Liver (tissue), 8 donors: ENCODE measurements at regions not wholly inside any gene's neighbourhood (a gene's known extent, or its start where the extent isn't known, plus 50 kb on each side); places are given as distances from the start of the nearest gene placed in this dataset.

ENCODE experiments used
- DNase-seq: peaks from one replicate; pipeline ENCODE4 v3.0.0-alpha.2; 2017; ENCODE audit warnings: low spot score
- H3K27ac ChIP-seq, 2 donors: one replicate each; pipeline ENCODE4 v1.7.0; 2013; ENCODE audit warnings: inconsistent platforms in 2 of 2, low read length in 2 of 2, control low read depth in 1 of 2, low read depth in 1 of 2, mild to moderate bottlenecking in 1 of 2
- H3K27me3 ChIP-seq, 4 donors: one replicate each; pipeline versions ENCODE4 v1.6.1 to v1.7.0; 2013; ENCODE audit warnings: low read length in 3 of 4, inconsistent platforms in 1 of 4, mild to moderate bottlenecking in 1 of 4, moderate library complexity in 1 of 4; ENCODE audit not compliant: control insufficient read depth in 4 of 4, insufficient read depth in 4 of 4
- H3K36me3 ChIP-seq, 4 donors: one replicate each; pipeline versions ENCODE4 v1.6.1 to v1.7.0; 2013; ENCODE audit warnings: low read length in 3 of 4, mild to moderate bottlenecking in 3 of 4, low read depth in 1 of 4, moderate library complexity in 1 of 4; ENCODE audit not compliant: control insufficient read depth in 4 of 4, insufficient read depth in 3 of 4
- H3K4me1 ChIP-seq, 4 donors: one replicate each; pipeline versions ENCODE4 v1.6.1 to v1.7.0; 2013; ENCODE audit warnings: low read length in 3 of 4, mild to moderate bottlenecking in 3 of 4, moderate library complexity in 1 of 4; ENCODE audit not compliant: control insufficient read depth in 4 of 4, insufficient read depth in 4 of 4
- H3K4me3 ChIP-seq, 3 donors: one replicate each; pipeline versions ENCODE4 v1.6.1 to v1.7.0; 2013; ENCODE audit warnings: low read length in 3 of 3, control low read depth in 1 of 3, low read depth in 1 of 3, mild to moderate bottlenecking in 1 of 3
- H3K9ac ChIP-seq, 2 donors: one replicate each; pipeline ENCODE4 v1.7.0; 2013; ENCODE audit warnings: low read length in 2 of 2, mild to moderate bottlenecking in 2 of 2, moderate library complexity in 2 of 2, control low read depth in 1 of 2, low read depth in 1 of 2
- H3K9me3 ChIP-seq, 4 donors: one replicate each; pipeline versions ENCODE4 v1.6.1 to v1.7.0; 2013; ENCODE audit warnings: low read length in 3 of 4; ENCODE audit not compliant: control insufficient read depth in 4 of 4
- EGR1 ChIP-seq, 2 donors: IDR thresholded peaks; 2 replicates each; pipeline ENCODE4 v1.6.1; 2016 to 2018; ENCODE audit warnings: antibody characterized with exemption in 2 of 2, low read depth in 2 of 2
- FOXA1 ChIP-seq: IDR thresholded peaks from 2 replicates; pipeline ENCODE4 v1.6.1; 2016; ENCODE audit warnings: antibody characterized with exemption
- FOXA2 ChIP-seq: IDR thresholded peaks from 2 replicates; pipeline ENCODE4 v1.6.1; 2016; ENCODE audit warnings: antibody characterized with exemption
- GABPA ChIP-seq, 2 donors: IDR thresholded peaks in 1 of 2; conservative IDR thresholded peaks in 1 of 2; 2 replicates each; pipeline ENCODE4 v1.6.1; 2016; ENCODE audit warnings: antibody characterized with exemption in 2 of 2, mild to moderate bottlenecking in 1 of 2, moderate library complexity in 1 of 2
- HNF4A ChIP-seq, 2 donors: conservative IDR thresholded peaks; 2 replicates each; pipeline ENCODE4 v1.6.1; 2016; ENCODE audit warnings: antibody characterized with exemption in 2 of 2, mild to moderate bottlenecking in 2 of 2
- HNF4G ChIP-seq: IDR thresholded peaks from 2 replicates; pipeline ENCODE4 v1.6.1; 2016; ENCODE audit warnings: antibody characterized with exemption
- JUND ChIP-seq, 2 donors: IDR thresholded peaks; 2 replicates each; pipeline ENCODE4 v1.6.1; 2016; ENCODE audit warnings: antibody characterized with exemption in 2 of 2
- NR2F2 ChIP-seq: IDR thresholded peaks from 2 replicates; pipeline ENCODE4 v1.6.1; 2016; ENCODE audit warnings: antibody characterized with exemption
- RAD21 ChIP-seq, 2 donors: IDR thresholded peaks; 2 replicates each; pipeline ENCODE4 v1.6.1; 2016; ENCODE audit warnings: antibody characterized with exemption in 2 of 2, mild to moderate bottlenecking in 2 of 2
- RXRA ChIP-seq, 2 donors: IDR thresholded peaks; 2 replicates each; pipeline ENCODE4 v1.6.1; 2017 to 2018; ENCODE audit warnings: antibody characterized with exemption in 2 of 2, mild to moderate bottlenecking in 1 of 2
- SP1 ChIP-seq: IDR thresholded peaks from 2 replicates; pipeline ENCODE4 v1.6.1; 2018; ENCODE audit warnings: antibody characterized with exemption, mild to moderate bottlenecking
- TAF1 ChIP-seq: conservative IDR thresholded peaks from 2 replicates; pipeline ENCODE4 v1.6.1; 2016; ENCODE audit warnings: antibody characterized with exemption, mild to moderate bottlenecking
- WGBS: extraction: QIAGEN DNeasy Blood & Tissue Kit; methylation state at CpG from one replicate; pipeline ENCODE4 v1.1.7; 2013; 5-methylcytosine and 5-hydroxymethylcytosine counted together
- TF ChIP-seq, protein P1 (sequence below): fragments of 150-350 bp; IDR thresholded peaks from 2 replicates; pipeline ENCODE4 v1.5.1; 2017; ENCODE audit warnings: improper control_type of control experiment, low read depth, low read length; ENCODE audit not compliant: missing input control
- TF ChIP-seq, protein P2 (sequence below): IDR thresholded peaks from 2 replicates; pipeline ENCODE4 v1.6.1; 2016; ENCODE audit warnings: antibody characterized with exemption
- TF ChIP-seq, protein P3 (sequence below): IDR thresholded peaks from 2 replicates; pipeline ENCODE4 v1.6.1; 2016; ENCODE audit warnings: antibody characterized with exemption, mild to moderate bottlenecking
- donor health status: healthy.
- donor health status: healthy.
- donor health status: healthy.
- donor health status: healthy.
- donor health status: healthy.

DNA sequence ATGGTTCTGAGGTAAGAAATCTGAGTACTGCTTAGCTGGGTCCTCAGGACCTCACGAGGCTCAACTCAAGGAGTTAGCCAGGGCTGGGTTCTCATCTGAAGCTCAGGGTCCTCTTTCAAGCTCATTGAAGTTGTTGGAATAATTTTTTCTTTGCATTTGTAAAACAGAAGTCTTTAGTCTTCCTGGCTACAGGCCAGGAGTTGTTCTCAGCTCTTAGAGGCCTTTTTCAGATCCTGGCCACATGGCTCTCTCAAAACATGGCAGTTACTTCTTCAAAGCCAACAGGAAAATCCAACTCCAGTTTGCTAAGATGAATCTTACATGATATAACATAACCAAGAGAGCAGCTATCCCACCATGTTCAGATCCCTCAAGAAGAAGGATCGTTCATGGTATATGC lies 92.3 kb upstream of the CHODL start:
- H3K9ac ChIP-seq, result no peak overlapping the region
- WGBS, result 59% methylated on average over 2 of the region's 2 CpGs
- H3K9me3 ChIP-seq, result no peaks in the 10 kb centered on the region
- H3K36me3 ChIP-seq, result no peaks in the 10 kb centered on the region
- H3K4me1 ChIP-seq, result no peaks in the 10 kb centered on the region
- no peak overlapping the region for H3K27ac ChIP-seq
- no peak for TF ChIP-seq HNF4A (conservative IDR thresholded peaks at IDR 0.05)
- no peak for DNase-seq
- no peaks in the 10 kb centered on the region for H3K27me3 ChIP-seq
- no peak overlapping the region for H3K4me3 ChIP-seq

DNA sequence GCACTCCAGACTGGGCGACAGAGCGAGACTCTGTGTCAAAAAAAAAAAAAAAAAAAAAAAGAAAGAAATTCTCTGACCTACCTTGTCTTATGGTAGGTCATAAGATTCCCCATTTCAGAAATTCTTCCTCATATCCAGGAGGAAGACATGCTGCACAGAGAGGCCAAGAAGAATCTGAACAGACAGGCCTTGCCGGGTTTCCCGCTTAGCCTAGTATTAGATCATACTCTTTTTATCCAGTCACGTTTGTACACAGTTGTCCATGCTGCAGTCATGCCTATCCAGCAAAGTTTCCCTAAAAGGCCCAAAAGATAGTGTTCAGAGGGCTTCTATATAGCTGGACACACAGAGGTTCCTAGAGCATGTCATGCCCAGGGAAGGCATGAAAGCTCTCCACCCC lies 93.6 kb upstream of the CHODL start:
- TF ChIP-seq, protein P1, sequence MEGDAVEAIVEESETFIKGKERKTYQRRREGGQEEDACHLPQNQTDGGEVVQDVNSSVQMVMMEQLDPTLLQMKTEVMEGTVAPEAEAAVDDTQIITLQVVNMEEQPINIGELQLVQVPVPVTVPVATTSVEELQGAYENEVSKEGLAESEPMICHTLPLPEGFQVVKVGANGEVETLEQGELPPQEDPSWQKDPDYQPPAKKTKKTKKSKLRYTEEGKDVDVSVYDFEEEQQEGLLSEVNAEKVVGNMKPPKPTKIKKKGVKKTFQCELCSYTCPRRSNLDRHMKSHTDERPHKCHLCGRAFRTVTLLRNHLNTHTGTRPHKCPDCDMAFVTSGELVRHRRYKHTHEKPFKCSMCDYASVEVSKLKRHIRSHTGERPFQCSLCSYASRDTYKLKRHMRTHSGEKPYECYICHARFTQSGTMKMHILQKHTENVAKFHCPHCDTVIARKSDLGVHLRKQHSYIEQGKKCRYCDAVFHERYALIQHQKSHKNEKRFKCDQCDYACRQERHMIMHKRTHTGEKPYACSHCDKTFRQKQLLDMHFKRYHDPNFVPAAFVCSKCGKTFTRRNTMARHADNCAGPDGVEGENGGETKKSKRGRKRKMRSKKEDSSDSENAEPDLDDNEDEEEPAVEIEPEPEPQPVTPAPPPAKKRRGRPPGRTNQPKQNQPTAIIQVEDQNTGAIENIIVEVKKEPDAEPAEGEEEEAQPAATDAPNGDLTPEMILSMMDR, result no peak
- TF ChIP-seq RXRA (IDR thresholded peaks at IDR 0.05), result no peak
- no peak for TF ChIP-seq FOXA1
- TF ChIP-seq EGR1 (IDR thresholded peaks at IDR 0.05; ENCODE audit: low read depth in 2 of 2), result no peak
- DNase-seq, result no peak
- Histone ChIP-seq H3K36me3 (no peaks in the 10 kb centered on the region), H3K27me3 (no peaks in the 10 kb centered on the region), H3K9ac (no peak overlapping the region), H3K4me3 (no peak overlapping the region), H3K4me1 (no peaks in the 10 kb centered on the region), H3K27ac (no peak overlapping the region), H3K9me3 (no peaks in the 10 kb centered on the region)
- WGBS, result 93% methylated on average over 5 of the region's 5 CpGs

DNA sequence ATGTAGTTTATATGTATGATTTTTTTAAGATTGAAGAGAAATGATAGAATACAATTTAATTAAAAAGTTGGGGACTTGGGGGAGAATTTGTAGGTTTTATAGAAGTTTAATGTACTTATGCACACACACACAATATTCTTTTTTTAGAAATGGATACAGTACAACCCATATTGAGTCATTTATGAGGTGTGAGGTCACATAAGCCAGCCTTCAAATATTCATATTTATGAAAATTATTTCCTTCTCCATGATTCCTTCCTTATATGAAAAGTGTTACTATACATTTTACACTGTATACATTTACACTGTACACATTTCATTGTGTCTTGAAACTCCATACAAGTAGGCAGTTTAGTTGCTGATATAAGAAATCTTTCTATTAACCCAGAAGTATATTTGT lies 96.2 kb upstream of the CHODL start:
- Histone ChIP-seq H3K9ac (no peak overlapping the region), H3K4me1 (no peaks in the 10 kb centered on the region), H3K4me3 (no peak overlapping the region), H3K9me3 (no peaks in the 10 kb centered on the region), H3K36me3 (no peaks in the 10 kb centered on the region), H3K27me3 (no peaks in the 10 kb centered on the region), H3K27ac (no peak overlapping the region)
- DNase-seq, result no peak
- no peak for TF ChIP-seq TAF1
- TF ChIP-seq, protein P2, sequence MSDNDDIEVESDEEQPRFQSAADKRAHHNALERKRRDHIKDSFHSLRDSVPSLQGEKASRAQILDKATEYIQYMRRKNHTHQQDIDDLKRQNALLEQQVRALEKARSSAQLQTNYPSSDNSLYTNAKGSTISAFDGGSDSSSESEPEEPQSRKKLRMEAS, result no peak
- no peak for TF ChIP-seq NR2F2
- no peak for TF ChIP-seq JUND (IDR thresholded peaks at IDR 0.05)
- TF ChIP-seq, protein P3, sequence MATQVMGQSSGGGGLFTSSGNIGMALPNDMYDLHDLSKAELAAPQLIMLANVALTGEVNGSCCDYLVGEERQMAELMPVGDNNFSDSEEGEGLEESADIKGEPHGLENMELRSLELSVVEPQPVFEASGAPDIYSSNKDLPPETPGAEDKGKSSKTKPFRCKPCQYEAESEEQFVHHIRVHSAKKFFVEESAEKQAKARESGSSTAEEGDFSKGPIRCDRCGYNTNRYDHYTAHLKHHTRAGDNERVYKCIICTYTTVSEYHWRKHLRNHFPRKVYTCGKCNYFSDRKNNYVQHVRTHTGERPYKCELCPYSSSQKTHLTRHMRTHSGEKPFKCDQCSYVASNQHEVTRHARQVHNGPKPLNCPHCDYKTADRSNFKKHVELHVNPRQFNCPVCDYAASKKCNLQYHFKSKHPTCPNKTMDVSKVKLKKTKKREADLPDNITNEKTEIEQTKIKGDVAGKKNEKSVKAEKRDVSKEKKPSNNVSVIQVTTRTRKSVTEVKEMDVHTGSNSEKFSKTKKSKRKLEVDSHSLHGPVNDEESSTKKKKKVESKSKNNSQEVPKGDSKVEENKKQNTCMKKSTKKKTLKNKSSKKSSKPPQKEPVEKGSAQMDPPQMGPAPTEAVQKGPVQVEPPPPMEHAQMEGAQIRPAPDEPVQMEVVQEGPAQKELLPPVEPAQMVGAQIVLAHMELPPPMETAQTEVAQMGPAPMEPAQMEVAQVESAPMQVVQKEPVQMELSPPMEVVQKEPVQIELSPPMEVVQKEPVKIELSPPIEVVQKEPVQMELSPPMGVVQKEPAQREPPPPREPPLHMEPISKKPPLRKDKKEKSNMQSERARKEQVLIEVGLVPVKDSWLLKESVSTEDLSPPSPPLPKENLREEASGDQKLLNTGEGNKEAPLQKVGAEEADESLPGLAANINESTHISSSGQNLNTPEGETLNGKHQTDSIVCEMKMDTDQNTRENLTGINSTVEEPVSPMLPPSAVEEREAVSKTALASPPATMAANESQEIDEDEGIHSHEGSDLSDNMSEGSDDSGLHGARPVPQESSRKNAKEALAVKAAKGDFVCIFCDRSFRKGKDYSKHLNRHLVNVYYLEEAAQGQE, result no peak
- TF ChIP-seq RXRA (IDR thresholded peaks at IDR 0.05), result no peak
- no peak for TF ChIP-seq GABPA (IDR thresholded peaks at IDR 0.05 in 1 of 2, conservative IDR thresholded peaks at IDR 0.05 in 1 of 2)
- TF ChIP-seq HNF4G, result no peak
- no peak for TF ChIP-seq RAD21 (IDR thresholded peaks at IDR 0.05)
- no peak for TF ChIP-seq FOXA1
- no peak for TF ChIP-seq FOXA2
- no peak for TF ChIP-seq SP1
